DMS 273 (cell line): ENCODE measurements at regions not wholly inside any gene's neighbourhood (a gene's known extent, or its start where the extent isn't known, plus 50 kb on each side); places are given as distances from the start of the nearest gene placed in this dataset.

Experiments used
- DNase-seq: peaks from one replicate; lab custom pipeline; 2025; ENCODE audit not compliant: unreplicated experiment; lab: John Stamatoyannopoulos, UW

DNA sequence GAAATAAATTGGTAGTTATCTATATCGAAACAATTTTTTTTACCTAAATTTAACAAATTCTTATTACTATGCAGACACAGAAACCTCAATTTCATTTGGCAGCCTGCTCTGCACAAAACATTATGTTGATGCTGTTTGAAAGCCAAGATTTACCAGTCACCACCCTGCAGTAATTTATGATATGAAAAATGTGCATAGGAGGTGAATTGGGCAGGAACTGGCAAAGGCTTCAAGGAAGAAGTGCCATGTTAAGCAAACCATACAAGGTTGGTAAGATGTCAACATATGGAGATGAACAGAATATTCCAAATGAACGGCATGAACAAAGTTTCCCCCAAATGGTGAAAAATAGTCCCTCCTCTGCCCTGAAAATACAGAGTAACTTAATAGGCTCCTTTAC lies 54.2 kb upstream of the TAB2 start:
- DNase-seq = no peak

DNA sequence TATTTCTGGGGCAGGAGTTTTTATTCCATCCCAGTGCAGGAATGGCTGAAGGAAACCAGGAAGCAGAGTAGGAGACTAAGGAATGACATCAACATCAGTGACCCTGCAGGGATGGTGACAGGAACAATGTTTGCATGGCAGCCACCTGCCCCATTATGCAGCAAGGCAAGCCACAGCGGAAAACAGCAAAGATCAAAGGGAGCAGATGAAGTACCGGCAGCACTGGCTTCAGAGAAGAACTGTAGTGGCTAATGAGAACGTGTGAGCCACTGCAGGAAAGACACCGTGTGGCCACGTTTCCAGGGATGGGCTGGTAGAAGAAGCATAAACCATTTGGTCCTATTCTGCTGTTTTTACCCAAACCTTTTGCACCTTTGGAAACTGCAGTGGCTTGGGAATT lies 52.9 kb upstream of the TAB2 start:
- DNase-seq = no peak

DNA sequence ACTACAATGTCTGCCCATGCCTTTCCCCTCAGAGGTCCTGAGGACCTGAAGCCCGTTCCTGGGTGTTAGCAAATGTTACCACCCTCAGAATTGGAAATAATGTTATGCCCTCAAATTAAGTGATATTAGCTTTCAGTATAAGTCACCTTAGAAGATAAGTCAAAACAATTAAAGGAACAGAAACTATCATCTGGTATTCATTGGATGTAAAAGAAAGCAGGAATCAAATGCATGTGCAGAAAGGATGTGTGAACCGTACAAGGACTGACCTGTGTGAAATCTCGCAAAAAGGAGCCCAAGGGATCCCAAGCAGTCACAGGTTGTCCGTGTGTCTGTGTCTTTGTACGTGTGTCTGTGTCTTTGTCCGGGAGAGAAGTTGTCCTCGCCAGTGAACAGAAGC lies 51.6 kb upstream of the TAB2 start:
- DNase-seq = no peak

DNA sequence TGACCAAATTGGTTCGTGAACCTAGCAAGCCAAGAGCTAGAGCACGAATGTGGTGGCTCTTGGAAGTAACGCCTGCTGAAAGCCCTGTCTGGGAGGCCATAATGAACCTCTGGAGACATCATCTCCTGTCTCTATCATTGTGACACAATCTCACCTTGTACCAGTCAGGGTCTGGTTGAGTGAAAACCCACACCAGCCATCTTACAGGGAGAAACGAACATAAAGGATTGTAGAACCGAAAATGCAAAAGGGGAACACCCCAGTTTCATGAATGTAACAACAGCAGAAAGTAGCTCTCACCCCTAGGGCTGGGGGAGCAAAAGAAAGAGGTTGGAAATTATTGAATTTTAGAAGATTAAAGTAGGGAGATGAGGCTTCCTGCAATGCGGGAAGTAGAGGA lies 50.9 kb upstream of the TAB2 start:
- DNase-seq = no peak

DNA sequence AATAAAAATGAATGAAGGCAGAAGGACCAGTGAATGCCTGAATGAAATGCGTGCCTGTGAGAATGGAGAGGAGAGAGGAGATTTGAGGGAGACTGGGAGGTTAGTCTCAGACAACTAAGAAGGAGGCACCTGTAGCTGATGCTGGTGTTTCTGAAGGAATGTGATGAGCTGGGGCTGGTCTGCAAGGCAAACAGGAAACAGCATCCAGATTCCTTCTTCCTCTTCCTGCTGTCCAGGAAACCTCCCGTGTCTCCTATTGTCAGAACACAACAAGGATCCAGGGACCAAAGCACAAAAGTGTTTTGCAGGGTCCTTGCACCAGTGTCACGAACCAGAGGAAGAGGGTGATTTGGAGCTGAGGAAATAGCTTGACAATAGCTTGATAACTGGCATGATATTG lies 50.4 kb upstream of the TAB2 start:
- no peak for DNase-seq

DNA sequence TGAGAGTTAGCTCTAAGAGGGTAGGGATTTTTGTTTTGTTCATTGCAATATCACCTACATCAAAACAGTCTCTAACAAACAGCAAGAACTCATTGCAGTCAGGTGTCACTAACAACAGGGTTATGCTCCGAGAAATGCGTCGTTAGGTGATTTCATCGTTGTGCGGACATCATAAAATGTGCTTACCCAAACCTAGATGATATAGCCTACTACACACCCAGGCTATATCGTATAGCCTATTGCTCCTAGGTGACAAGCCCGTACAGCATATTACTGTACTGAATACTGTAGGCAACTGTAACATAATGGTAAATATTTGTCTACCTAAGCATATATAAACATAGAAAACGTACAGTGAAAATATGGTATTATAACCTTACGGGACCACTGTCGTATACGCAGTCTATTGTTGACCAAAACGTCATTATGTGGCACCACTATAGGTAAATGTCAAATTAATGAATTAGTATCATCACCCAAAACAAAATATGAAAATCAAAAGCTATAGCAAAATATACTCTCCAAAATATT lies 49.9 kb upstream of the TAB2 start:
- DNase-seq = no peak
